BJ (cell line): ENCODE measurements at regions not wholly inside any gene's neighbourhood (a gene's known extent, or its start where the extent isn't known, plus 50 kb on each side); places are given as distances from the start of the nearest gene placed in this dataset.

Experiments used
- CTCF ChIA-PET: fragments of 350-600 bp; formaldehyde crosslinking; extraction: SDS; loops from one replicate; lab custom pipeline; 2021; ENCODE audit warnings: antibody characterized with exemption, inconsistent platforms; lab: Yijun Ruan, JAX
- POLR2A ChIA-PET: fragments of 300-600 bp; sonication (Branson Sonifier 250); formaldehyde crosslinking; extraction: SDS; loops from one replicate; lab custom pipeline; 2021; ENCODE audit warnings: antibody characterized with exemption; lab: Charles Lee
- DNase-seq: peaks from one replicate; pipeline ENCODE4 v3.0.0-alpha.2; 2011; ENCODE audit warnings: low read depth
- H3K27me3 ChIP-seq: 2 replicates; pipeline ENCODE4 v1.6.0; 2011; ENCODE audit warnings: low read length; ENCODE audit not compliant: control insufficient read depth, insufficient read depth
- H3K36me3 ChIP-seq: 2 replicates; pipeline ENCODE4 v1.5.1; 2011; ENCODE audit warnings: low read length; ENCODE audit not compliant: control insufficient read depth, insufficient read depth
- H3K4me3 ChIP-seq: 2 replicates; pipeline ENCODE4 v1.5.1; 2011; ENCODE audit warnings: low read depth, mild to moderate bottlenecking, control low read depth, low read length
- TF ChIP-seq, protein P1 (sequence below): IDR thresholded peaks from 2 replicates; pipeline ENCODE4 v1.5.1; 2011; ENCODE audit warnings: low read depth, mild to moderate bottlenecking, control low read depth, inconsistent platforms, low read length, moderate library complexity; ENCODE audit not compliant: insufficient read depth

DNA sequence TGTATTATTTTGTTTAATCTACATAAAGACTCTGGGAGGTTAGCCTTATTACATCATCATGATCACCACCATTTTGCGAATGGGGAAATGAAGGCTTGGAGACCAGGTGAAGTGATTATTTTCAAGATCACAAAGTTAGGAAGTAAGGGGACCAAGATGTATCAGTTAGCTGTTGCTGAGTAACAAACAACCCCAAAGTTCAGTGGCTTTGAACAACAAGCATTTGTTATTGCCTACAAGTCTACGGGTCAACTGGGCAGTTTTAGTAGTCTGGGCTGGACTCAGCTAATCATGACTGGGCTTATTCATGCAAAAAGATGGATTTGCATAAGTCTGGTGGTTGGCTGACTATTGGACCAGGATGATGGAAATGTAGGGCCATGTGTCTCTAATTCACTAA lies 389.2 kb downstream of the MIAT start:
- no peak for DNase-seq
- H3K36me3 ChIP-seq: no peaks in the 10 kb centered on the region
- H3K27me3 ChIP-seq: peaks cover 6% of the 10 kb centered on the region
- TF ChIP-seq, protein P1, sequence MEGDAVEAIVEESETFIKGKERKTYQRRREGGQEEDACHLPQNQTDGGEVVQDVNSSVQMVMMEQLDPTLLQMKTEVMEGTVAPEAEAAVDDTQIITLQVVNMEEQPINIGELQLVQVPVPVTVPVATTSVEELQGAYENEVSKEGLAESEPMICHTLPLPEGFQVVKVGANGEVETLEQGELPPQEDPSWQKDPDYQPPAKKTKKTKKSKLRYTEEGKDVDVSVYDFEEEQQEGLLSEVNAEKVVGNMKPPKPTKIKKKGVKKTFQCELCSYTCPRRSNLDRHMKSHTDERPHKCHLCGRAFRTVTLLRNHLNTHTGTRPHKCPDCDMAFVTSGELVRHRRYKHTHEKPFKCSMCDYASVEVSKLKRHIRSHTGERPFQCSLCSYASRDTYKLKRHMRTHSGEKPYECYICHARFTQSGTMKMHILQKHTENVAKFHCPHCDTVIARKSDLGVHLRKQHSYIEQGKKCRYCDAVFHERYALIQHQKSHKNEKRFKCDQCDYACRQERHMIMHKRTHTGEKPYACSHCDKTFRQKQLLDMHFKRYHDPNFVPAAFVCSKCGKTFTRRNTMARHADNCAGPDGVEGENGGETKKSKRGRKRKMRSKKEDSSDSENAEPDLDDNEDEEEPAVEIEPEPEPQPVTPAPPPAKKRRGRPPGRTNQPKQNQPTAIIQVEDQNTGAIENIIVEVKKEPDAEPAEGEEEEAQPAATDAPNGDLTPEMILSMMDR: no peak
- ChIA-PET POLR2A (no interaction called here), CTCF (no interaction called here)
- no peak overlapping the region for H3K4me3 ChIP-seq

DNA sequence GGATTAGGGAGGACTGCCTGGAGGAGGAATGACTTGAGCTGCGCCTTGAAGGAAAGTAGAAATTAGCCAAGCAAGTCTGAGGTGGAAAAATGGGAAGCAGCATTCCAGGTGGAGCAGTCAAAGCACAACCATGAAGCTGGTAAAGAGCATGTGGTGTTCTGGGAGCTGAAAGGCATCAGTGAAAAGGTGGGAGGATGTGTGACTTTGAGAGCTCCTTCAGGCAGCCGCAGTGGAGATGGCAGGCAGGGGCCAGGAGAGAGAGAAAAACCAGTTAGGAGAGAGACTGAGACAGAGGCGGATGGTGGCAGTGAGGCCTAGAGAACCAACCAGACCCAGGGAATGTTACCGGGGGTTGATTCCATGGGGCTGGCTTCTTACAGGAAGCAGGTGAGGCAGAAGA lies 393.4 kb downstream of the MIAT start:
- CTCF ChIA-PET: no interaction called here
- TF ChIP-seq, protein P1: no peak
- Histone ChIP-seq H3K27me3 (peaks cover 8% of the 10 kb centered on the region), H3K36me3 (no peaks in the 10 kb centered on the region), H3K4me3 (no peak overlapping the region)
- POLR2A ChIA-PET: no interaction called here
- no peak for DNase-seq

DNA sequence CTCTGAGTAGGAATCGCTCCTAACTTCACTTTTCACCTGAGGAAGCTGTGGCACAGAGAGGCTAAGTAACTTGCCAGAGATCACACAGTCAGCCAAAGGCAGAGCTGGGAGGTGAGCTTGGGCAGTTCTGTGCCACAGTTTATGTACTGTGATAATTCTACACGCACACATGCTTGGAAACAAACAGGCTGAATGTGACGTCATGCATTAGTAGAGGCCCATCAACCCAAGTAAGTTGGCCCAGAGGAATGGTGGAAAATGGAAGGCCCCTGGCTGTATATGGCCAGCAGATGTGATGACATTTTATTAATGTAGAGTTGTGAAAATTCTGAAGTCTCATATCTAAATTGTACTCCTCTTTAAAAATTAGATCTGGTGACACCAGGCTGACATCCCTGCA lies 394.0 kb downstream of the MIAT start:
- POLR2A ChIA-PET: no interaction called here
- no peak for DNase-seq
- H3K4me3 ChIP-seq: no peak overlapping the region
- TF ChIP-seq, protein P1: no peak
- no peaks in the 10 kb centered on the region for H3K36me3 ChIP-seq
- peaks cover 8% of the 10 kb centered on the region for H3K27me3 ChIP-seq
- CTCF ChIA-PET: no interaction called here

DNA sequence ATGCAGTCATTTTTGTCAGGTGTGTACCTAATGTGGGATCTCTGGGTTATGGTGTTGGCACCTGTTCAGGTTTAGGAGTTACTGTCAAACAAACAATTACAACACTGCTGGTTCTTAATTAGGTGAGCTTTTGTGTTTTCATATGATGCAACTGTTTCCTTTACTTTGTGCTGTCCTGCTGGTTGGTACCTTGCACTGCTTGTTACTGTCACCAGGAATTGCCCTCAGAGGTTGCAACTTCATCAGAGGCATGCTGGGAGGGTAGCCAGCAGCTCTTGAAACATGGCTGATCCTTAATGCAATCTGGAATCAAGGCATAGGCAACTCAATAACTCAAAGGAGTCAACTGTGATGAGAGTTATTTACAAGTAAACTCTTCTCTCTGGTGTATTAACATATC lies 400.3 kb downstream of the MIAT start:
- H3K4me3 ChIP-seq: no peak overlapping the region
- CTCF ChIA-PET: interaction anchor here (0.7 to 1.0 kb wide), 2 partner anchors 12 to 271 kb away, joined by 3 read pairs; no protein-coding TSS in a partner anchor
- H3K36me3 ChIP-seq: no peaks in the 10 kb centered on the region
- peaks cover 1% of the 10 kb centered on the region; the same call in 1 of the 2 replicates for H3K27me3 ChIP-seq
- TF ChIP-seq, protein P1: no peak
- POLR2A ChIA-PET: no interaction called here
- no peak for DNase-seq

DNA sequence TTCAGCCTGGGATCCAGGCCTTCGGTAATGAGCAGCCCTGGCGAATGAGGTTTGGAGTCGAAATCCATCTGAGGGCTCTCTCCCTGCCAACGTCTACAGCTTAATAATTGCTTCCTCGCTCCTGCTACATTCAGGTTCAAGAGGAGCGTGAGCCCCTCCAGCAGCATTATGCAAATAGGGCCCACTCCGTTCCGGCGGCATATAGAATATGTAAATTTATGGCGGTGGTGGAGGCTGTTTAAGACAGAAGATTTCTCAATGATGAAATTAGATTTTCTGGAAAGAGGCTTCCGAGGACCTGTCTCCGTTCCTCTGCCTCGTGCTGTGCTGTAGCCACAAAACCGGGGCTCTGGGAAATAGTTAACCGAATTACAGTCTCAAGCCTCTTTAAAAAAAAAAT lies 402.8 kb downstream of the MIAT start:
- no peak overlapping the region for H3K4me3 ChIP-seq
- no peaks in the 10 kb centered on the region for H3K36me3 ChIP-seq
- ChIA-PET POLR2A (no interaction called here), CTCF (no interaction called here)
- TF ChIP-seq, protein P1: no peak
- H3K27me3 ChIP-seq: peaks cover 7% of the 10 kb centered on the region; the same call in 1 of the 2 replicates
- DNase-seq: no peak
